Ovary (tissue), 3 donors: ENCODE measurements at regions not wholly inside any gene's neighbourhood (a gene's known extent, or its start where the extent isn't known, plus 50 kb on each side); places are given as distances from the start of the nearest gene placed in this dataset.

ENCODE experiments used
- EP300 ChIP-seq: sonication (generic); formaldehyde crosslinking; IDR thresholded peaks from one replicate; pipeline ENCODE4 v1.6.1; 2017; ENCODE audit warnings: antibody characterized with exemption
- POLR2A ChIP-seq: fragments of 450-650 bp; IDR thresholded peaks from one replicate; pipeline ENCODE4 v1.6.1; 2017; ENCODE audit warnings: antibody characterized with exemption, mild to moderate bottlenecking, moderate library complexity
- TF ChIP-seq, protein P1 (sequence below), 3 donors: fragments of 450-650 bp in 2 of 3; fragments of 200-600 bp in 1 of 3; IDR thresholded peaks; one replicate each; pipeline versions ENCODE4 v1.5.1 to v1.8.0; 2016 to 2022; ENCODE audit warnings: antibody characterized with exemption in 3 of 3, mild to moderate bottlenecking in 1 of 3
- donor health status: DM: no; HTN: no; CAD: no.

DNA sequence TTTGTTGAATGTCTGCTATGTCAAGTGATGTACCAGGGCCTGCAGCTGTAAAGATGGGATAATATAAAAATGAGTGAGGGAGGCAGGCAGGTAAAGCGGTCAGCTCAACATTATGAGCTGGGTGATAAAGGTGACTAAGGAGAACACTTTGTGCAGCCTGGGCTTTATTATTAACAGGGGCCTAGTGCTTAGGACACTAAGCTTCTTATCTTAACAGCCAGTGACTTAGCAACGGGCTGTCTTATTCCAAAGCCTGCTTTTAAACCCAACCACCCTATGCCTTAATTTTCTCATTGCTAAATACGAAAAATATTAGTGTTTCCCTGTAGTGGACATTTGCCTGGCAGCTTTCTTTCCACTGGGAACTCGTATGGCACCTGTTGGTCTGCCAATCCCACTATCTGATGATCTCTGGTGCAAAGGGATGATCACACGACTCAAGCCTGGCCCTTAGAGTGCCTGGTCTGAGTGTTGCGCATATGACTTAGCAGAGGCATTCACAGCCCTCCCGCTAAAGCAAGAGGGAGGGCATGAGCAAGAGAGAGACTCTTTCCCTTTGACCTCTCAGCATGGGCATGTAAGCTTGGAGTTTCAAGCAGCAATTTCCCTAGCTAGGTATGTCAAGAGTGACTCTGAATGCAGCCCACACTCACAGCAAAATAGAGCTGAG is 98.6 kb upstream of the PAPPA2 start:
- no peak for TF ChIP-seq POLR2A
- TF ChIP-seq, protein P1, sequence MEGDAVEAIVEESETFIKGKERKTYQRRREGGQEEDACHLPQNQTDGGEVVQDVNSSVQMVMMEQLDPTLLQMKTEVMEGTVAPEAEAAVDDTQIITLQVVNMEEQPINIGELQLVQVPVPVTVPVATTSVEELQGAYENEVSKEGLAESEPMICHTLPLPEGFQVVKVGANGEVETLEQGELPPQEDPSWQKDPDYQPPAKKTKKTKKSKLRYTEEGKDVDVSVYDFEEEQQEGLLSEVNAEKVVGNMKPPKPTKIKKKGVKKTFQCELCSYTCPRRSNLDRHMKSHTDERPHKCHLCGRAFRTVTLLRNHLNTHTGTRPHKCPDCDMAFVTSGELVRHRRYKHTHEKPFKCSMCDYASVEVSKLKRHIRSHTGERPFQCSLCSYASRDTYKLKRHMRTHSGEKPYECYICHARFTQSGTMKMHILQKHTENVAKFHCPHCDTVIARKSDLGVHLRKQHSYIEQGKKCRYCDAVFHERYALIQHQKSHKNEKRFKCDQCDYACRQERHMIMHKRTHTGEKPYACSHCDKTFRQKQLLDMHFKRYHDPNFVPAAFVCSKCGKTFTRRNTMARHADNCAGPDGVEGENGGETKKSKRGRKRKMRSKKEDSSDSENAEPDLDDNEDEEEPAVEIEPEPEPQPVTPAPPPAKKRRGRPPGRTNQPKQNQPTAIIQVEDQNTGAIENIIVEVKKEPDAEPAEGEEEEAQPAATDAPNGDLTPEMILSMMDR (IDR thresholded peaks at IDR 0.05) = no peak
- no peak for TF ChIP-seq EP300
